ENCODE measurements at regions not wholly inside any gene's neighbourhood (a gene's known extent, or its start where the extent isn't known, plus 50 kb on each side); places are given as distances from the start of the nearest gene placed in this dataset.

DNA sequence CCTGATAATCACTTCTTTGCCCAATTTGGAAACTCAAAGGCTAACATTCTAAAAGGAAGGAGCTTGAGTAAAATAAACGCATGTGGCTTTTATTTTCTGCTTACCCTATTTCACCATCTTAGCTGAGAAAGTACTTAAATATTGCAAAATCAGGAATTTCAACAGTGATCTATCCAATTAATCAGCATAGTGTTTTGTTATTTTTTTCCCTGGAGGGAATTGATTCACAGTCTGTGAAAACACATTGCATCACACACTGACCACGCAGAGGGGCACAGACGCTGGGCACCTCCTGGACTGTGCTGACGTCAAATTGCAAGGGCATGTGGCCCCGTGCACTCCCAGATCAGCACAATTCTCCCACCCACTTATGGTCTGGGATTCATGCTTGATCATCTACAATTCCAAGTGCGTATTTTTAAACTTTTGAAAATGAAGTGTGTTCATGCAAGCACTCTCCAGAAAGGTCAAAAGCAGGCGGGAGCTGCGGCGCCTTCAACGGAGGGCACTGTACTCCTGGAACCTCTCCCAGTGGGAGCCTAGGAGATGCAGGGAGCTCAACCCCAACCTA lies 320.6 kb upstream of the PPARGC1A start (continued):
- TF ChIP-seq, protein P1, sequence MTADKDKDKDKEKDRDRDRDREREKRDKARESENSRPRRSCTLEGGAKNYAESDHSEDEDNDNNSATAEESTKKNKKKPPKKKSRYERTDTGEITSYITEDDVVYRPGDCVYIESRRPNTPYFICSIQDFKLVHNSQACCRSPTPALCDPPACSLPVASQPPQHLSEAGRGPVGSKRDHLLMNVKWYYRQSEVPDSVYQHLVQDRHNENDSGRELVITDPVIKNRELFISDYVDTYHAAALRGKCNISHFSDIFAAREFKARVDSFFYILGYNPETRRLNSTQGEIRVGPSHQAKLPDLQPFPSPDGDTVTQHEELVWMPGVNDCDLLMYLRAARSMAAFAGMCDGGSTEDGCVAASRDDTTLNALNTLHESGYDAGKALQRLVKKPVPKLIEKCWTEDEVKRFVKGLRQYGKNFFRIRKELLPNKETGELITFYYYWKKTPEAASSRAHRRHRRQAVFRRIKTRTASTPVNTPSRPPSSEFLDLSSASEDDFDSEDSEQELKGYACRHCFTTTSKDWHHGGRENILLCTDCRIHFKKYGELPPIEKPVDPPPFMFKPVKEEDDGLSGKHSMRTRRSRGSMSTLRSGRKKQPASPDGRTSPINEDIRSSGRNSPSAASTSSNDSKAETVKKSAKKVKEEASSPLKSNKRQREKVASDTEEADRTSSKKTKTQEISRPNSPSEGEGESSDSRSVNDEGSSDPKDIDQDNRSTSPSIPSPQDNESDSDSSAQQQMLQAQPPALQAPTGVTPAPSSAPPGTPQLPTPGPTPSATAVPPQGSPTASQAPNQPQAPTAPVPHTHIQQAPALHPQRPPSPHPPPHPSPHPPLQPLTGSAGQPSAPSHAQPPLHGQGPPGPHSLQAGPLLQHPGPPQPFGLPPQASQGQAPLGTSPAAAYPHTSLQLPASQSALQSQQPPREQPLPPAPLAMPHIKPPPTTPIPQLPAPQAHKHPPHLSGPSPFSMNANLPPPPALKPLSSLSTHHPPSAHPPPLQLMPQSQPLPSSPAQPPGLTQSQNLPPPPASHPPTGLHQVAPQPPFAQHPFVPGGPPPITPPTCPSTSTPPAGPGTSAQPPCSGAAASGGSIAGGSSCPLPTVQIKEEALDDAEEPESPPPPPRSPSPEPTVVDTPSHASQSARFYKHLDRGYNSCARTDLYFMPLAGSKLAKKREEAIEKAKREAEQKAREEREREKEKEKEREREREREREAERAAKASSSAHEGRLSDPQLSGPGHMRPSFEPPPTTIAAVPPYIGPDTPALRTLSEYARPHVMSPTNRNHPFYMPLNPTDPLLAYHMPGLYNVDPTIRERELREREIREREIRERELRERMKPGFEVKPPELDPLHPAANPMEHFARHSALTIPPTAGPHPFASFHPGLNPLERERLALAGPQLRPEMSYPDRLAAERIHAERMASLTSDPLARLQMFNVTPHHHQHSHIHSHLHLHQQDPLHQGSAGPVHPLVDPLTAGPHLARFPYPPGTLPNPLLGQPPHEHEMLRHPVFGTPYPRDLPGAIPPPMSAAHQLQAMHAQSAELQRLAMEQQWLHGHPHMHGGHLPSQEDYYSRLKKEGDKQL (CRISPR knock-in tag; IDR thresholded peaks at IDR 0.05; ENCODE audit: borderline replicate concordance) = no peak
- TF ChIP-seq, protein P2, sequence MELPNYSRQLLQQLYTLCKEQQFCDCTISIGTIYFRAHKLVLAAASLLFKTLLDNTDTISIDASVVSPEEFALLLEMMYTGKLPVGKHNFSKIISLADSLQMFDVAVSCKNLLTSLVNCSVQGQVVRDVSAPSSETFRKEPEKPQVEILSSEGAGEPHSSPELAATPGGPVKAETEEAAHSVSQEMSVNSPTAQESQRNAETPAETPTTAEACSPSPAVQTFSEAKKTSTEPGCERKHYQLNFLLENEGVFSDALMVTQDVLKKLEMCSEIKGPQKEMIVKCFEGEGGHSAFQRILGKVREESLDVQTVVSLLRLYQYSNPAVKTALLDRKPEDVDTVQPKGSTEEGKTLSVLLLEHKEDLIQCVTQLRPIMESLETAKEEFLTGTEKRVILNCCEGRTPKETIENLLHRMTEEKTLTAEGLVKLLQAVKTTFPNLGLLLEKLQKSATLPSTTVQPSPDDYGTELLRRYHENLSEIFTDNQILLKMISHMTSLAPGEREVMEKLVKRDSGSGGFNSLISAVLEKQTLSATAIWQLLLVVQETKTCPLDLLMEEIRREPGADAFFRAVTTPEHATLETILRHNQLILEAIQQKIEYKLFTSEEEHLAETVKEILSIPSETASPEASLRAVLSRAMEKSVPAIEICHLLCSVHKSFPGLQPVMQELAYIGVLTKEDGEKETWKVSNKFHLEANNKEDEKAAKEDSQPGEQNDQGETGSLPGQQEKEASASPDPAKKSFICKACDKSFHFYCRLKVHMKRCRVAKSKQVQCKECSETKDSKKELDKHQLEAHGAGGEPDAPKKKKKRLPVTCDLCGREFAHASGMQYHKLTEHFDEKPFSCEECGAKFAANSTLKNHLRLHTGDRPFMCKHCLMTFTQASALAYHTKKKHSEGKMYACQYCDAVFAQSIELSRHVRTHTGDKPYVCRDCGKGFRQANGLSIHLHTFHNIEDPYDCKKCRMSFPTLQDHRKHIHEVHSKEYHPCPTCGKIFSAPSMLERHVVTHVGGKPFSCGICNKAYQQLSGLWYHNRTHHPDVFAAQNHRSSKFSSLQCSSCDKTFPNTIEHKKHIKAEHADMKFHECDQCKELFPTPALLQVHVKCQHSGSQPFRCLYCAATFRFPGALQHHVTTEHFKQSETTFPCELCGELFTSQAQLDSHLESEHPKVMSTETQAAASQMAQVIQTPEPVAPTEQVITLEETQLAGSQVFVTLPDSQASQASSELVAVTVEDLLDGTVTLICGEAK (IDR thresholded peaks at IDR 0.05) = no peak
- TF ChIP-seq, protein P2 (CRISPR knock-in tag; IDR thresholded peaks at IDR 0.05) = no peak
- TF ChIP-seq, protein P3, sequence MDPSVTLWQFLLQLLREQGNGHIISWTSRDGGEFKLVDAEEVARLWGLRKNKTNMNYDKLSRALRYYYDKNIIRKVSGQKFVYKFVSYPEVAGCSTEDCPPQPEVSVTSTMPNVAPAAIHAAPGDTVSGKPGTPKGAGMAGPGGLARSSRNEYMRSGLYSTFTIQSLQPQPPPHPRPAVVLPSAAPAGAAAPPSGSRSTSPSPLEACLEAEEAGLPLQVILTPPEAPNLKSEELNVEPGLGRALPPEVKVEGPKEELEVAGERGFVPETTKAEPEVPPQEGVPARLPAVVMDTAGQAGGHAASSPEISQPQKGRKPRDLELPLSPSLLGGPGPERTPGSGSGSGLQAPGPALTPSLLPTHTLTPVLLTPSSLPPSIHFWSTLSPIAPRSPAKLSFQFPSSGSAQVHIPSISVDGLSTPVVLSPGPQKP (CRISPR knock-in tag; IDR thresholded peaks at IDR 0.05) = no peak
- TF ChIP-seq ZNF212 (CRISPR knock-in tag; IDR thresholded peaks at IDR 0.05) (no peak), ZNF586 (CRISPR knock-in tag; conservative IDR thresholded peaks at IDR 0.05) (no peak), FIP1L1 (IDR thresholded peaks at IDR 0.05; ENCODE audit: low read depth, low read length, poor library complexity, severe bottlenecking) (no peak)
